ENCODE measurements at regions not wholly inside any gene's neighbourhood (a gene's known extent, or its start where the extent isn't known, plus 50 kb on each side); places are given as distances from the start of the nearest gene placed in this dataset.
"Not testable (repeated sequence)": the region's sequence is repeated elsewhere in the genome, so short reads cannot be mapped to it uniquely, and the experiment has no call there.

DNA sequence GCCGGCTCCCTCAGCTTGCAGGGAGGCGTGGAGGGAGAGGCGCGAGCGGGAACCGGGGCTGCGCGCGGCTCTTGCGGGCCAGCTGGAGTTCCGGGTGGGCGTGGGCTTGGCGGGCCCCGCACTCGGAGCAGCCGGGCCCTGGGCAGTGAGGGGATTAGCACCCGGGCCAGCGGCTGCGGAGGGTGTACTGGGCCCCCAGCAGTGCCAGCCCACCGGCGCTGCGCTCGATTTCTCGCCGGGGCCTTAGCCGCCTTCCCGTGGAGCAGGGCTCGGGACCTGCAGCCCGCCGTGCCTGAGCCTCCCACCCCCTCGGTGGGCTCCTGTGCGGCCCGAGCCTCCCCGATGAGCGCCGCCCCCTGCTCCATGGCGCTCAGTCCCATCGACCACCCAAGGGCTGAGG, 588.9 kb upstream of the SLC35B3 start:
- DNase-seq (ENCODE audit: low spot score), result not testable (repeated sequence)

DNA sequence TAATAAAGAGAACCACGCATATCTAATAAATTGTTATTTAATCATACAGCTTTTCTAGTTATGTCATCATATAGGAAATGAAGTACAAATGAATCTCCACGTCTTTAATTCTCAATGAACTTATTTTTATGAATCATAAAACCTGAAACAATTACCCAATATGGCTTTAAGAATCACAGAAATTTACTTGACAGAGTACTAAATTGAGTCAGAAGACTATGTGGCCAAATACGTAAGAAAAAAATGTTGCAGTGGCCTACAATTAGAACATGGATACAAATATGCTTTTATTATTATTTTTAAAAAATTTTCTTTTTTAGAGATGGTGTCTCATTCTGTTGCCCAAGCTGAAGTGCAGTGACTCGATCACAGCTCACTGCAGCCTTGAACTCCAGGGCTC, 584.7 kb upstream of the SLC35B3 start:
- DNase-seq (ENCODE audit: low spot score), result no peak

DNA sequence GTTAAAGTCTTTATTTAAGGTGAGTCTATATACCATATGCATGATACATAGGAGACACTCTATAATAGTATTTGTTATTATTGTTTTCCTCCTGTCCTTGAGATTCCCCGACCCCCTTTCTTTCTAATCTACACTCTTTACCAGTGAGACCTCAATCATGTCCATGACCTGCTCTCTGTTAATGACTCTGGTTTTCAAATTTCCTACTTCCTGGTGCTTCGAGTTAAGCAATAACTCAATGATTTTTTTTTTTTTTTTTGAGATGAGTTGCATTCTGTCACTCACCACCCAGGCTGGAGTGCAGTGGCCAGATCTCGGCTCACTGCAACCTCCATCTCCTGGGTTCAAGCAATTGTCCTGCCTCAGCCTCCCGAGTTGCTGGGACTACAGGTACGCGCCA, 574.6 kb upstream of the SLC35B3 start:
- no peak for DNase-seq (ENCODE audit: low spot score)

DNA sequence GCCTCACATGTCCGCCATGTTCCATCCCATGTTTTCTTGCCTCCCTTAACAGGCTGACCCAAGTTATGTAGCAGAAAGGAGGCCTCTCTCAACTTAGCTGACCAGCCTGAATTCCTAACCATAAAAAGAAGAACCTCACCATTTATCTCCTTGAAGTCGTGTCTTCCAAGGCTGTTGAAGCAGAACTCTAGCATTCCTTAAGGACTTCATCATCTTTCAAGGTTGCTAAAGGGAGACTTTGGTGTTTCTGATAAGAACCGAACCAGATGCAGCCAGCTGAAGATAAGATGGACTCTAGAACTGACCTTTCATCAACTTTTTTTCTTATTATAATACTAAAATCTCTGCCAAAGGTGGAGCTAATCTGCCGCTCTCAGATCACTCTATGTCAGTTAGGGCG, 571.7 kb upstream of the SLC35B3 start:
- no peak for DNase-seq (ENCODE audit: low spot score)

DNA sequence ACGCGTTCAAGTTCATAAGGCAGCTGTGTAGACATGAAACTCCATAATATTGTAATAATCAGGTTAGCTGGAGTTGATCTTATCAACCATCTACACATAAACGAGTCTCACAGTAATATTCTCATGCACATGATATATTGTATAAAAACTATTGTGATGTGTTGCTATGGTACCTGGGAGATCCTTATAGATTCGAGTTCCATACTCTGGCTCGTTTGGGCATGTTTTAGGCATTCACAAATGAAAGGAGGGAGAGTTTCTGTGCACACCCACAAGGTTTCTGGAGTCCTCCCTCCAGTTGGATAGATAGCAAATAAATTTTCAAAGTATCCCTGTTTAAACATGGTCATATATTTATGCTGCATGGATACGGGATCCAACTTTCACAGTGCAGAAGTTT, 567.5 kb upstream of the SLC35B3 start:
- DNase-seq (ENCODE audit: low spot score), result no peak

DNA sequence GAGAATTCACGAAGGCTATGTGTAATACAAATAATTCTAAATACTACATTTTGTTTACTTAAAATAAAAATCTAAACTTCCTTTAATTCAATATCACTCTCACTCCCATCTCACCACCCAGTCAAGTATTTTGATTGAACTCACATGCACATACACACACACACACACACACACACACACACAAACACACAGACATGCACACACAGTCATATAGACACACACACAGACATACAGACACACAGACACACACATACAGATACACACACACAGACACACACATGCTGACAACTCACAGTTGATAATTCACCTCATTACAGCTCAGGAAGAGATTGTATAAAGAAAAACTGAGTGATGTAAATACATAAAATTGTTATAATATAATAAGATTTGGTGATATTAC, 559.8 kb upstream of the SLC35B3 start:
- DNase-seq (ENCODE audit: low spot score), result no peak

DNA sequence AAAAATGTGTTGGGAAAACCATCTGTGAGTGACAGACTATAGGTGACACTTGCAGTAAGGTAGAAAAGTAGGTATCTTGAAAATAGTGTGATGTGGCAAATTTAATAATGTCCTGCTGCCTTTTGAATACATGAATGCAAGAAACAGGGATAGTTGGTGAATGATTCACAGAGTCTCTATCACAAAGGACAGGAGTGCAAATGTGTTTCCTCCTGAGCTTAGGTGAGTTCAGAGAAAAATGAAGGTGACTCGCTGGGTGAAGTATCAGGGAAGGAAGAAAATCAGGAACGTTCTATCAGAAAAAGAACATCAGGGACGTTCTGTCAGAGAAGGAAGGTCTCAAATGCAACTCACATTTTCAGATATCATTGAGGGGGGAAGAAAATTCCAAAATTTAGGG, 557.8 kb upstream of the SLC35B3 start:
- DNase-seq (ENCODE audit: low spot score), result no peak

DNA sequence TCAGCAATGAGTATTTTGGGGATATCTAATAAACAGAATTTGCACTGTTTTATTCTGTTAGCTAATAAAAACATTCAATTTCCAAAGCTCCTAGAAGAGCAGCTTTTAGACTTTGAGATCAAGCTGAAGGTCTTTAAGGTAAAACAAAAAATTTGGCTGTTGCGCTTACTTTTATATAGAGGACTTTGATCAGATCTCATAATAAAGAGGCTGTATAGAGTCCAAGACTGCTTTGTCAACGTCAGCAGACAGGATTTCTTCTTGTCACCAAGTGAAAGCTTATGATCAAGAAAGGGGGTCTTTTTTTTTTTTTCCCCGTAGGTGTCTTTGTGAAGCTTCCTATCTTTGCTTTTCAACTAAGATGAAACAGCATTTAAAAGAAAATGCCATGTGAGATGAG, 556.5 kb upstream of the SLC35B3 start:
- DNase-seq (ENCODE audit: low spot score), result no peak

DNA sequence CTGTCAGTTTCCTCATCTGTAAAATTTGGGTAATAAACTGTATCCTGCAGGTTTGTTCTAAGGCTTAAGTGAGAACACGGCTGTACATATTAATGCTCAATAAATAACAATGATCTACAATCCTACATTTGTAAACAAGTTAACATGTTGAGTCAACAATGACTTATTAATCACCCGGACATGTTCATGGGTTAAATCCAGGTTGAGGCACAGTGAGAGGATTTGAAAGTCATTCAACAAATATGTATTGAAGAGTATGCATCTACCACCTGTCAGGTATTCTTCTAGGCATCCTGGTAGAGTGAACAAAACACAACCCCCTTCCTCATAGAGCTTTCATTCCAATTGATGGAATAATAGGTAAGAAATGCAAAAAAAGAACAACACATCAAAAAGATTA, 554.7 kb upstream of the SLC35B3 start:
- no peak for DNase-seq (ENCODE audit: low spot score)

DNA sequence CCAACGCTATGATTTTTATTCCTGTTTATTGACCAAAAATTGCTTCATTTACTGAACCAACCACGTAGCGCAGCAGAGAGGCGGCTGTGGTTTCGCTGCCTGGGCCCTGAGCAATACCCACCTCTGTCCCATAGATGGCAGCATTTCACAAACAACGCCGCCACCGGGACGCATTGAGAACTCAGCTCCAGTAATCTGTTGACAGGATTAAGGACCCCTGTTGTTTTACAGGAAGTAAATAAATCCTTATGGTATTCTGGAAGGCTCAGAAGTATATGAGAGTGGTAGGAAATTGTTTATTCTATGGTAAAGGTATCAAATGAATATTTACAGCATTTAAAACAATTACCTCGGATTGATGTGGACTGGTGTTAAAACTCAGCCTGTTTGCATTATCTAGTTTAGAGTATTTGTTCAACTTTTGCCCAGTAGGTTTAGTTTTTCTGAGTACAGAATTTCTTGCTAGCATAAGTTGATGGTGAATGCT, 547.9 kb upstream of the SLC35B3 start:
- DNase-seq (ENCODE audit: low spot score), result peak; percentile 64

DNA sequence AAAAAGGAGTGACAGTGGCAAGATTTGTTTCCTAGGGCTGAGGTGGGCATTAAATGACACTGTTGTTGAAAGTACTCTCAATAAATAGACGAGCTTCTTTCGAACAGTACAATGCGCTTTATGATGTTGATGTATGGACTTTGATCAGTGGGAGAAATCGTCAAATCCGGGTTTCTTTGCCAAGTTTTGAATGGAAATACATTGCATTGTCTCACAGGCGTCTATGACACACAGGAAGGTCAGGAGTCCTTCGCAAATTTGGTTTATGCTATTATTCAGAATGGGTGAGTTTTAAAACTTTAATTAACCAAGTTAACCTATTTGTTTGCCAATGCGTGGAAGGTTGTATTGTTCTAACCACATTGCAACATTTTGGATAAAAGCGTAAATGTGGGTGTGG, 547.3 kb upstream of the SLC35B3 start:
- DNase-seq (ENCODE audit: low spot score), result no peak

DNA sequence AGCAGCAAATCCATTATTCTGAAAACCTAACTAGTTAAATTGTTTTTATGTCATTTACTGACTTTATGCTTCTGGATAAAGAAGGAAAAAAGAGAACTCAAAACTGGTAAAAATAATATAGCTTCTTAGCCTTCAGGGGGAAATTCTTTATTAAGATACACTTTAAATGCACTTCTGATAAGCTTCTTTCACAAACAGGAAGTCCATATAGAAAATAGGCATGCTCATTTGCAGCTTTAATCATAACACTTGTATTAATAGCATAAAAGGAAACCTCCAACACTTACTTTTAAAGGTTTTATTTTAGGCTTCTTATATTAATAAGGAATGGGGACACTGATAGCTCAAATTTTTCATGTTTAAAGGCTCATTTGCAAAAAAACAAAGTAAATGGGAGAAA, 538.0 kb upstream of the SLC35B3 start:
- DNase-seq (ENCODE audit: low spot score), result no peak

DNA sequence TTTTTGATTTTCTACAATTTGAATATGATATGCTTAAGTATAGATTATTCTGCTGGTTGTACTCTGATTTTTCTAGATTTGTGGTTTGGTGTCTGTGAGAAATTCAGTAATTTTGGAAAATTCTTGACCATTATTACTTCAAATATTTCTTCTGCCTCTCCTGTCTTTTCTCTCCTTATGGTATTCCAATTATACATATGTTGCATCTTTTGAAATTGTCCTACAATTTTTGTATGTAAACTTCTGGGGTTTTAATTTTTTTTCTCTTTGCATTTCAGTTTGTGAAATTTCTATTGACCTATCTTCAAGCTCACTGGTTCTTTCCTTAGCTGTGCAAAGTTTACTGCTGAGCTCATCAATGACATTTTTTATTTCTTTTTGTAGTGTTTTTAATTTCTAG, 534.4 kb upstream of the SLC35B3 start:
- DNase-seq (ENCODE audit: low spot score), result no peak

DNA sequence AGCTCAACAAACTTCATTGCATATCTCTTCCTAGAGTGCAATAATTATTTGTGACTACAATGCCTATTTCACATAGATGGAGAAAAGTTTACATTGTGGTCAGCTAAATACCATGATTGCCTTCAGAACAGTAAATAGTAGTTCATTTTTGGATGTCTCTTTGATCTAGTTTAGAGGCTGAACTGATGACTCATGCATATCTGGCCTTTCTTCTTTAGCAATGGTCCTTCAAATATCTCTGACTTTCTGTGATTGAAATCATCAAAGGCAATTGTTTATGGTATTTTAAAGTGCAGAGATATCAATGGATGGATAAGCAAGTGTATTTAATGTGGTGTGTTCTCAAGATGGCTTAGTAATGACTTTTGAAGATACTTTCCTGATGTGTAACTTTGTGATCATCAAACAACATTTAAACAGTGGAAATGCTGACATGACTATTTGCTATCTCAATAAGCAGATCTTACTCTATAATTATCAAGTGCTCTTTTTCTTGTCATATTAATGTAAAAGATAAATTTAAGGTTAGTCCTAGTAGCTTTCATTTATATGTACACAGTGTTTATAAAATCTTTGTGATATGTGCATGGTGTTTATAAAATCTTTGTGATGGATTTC, 523.7 kb upstream of the SLC35B3 start:
- no peak for DNase-seq (ENCODE audit: low spot score)

DNA sequence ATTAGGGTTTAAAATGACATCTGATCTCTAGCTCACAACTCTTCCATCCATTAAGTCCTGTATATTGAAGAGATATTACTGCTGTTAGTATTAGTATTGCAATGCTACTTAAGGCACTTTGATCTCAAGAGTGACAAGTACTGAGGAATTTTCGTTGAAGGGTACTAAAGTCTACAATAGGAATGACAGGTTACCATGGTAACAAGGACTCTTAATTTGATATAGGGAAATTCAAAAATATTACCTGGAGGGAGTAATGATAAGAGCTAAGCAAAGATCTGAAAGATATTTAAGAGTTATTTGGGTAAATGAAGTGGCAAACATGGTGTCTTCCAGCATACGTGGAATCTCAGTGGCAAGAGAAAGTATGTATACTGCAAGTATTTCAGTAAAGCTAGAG, 518.0 kb upstream of the SLC35B3 start:
- DNase-seq (ENCODE audit: low spot score), result no peak

DNA sequence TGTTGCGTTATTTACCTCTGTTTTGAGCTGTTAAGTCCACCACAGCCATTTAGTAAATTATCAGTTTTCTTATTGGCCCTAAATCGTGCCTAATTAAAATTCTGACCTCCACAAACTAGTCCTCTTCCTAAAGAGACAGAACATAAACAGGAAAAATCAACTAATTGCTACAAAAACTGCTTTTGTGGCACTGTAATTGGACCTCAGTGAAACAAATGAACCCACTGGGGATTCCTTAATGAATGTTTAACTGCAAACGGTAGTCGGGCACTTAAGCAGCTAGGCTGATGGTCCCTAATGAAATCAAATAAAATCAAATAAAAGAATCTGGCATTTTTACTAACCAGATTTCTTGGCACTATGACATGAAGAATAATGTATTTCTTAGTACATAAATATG, 513.4 kb upstream of the SLC35B3 start:
- DNase-seq (ENCODE audit: low spot score), result no peak

DNA sequence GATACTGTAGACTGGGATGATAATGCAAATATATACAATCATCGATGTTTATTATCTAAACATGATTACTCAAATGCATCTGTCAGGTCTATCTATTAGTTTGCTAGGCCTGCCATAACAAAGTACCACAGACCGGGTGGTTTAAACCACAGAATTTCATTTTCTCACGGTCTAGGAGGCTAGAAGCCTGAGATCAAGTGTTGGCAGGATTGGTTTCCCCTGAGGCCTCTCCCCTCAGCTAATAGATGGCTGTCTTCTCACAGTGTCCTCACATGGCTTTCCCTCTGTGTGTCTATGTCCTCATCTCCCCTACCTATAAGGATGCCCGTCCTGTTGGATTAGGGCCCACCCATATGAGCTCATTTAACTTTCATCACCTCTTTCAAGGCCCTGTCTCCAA, 512.6 kb upstream of the SLC35B3 start:
- no peak for DNase-seq (ENCODE audit: low spot score)

DNA sequence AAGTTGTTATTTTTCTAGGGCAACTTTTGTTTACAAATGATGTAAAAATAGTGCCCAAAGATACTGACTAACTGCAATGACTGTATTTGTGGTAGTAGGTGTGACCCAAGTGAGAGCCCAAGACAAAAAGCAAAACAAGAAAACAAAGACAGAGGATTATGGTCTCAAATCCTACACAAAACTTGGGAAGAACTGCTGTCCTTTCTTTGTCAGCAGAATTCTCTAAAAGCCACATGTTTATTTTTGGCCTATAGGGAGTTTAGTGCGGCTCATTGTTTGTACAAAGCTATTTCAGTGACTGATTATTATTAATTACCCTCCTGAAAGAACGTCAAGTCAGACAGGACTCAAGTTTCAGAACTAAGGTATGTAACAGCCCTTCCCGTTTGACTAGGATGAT, 509.2 kb upstream of the SLC35B3 start:
- no peak for DNase-seq (ENCODE audit: low spot score)

DNA sequence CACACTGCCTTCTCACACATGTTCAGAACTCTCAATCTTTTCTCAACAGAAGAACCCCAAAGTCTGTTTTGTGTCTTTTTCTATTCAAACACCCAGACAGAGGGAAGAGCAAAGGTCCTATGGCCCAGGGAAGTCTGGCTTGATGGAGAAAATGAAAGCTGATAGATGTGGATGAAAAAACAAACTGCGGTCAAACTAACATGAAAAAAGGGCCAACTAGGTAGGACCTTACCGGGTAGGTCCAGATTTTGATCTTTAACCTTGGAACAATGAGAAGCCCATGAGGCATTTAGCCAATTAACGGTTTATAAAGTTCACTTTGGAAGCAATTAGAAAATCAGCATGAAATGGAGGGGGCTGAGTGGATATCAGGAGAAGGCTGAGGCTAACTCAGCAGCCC, 507.7 kb upstream of the SLC35B3 start:
- DNase-seq (ENCODE audit: low spot score), result no peak

DNA sequence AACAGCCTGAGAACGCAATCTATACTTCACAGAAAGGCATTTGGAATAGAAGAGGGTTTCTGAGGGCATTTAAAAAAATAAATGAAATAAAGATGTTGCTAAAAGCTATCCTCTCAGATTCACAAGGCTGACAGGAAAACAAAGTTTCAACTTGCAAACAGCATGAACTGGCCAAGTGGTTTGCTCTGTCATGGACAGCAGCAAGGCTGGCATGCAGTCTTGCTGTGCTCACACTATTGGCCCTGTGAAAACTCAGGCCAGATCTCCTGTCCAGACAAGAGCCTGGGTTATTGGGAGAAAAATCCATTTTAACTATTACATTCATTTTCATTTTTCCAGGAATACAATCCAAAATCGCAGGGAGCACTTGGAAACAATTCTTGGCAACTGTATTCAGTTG, 506.2 kb upstream of the SLC35B3 start:
- no peak for DNase-seq (ENCODE audit: low spot score)

DNA sequence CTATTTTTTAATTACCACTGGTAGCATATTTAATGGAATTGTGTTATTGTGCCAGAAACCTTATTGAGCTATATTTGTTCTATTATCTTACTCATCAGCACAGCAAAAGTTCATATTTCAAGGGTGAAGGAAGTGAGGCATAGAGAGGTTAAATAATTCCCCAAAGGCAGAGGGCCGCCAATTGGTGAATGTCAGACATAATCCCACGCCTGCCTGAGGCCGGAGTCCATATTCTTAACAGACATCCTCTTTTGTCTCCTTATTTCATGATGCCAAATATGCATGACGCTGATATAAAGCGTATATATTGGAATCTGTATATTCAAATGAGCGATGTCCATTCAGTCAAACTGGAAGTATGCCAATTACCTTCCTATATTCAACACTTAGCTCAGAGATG, 505.0 kb upstream of the SLC35B3 start:
- no peak for DNase-seq (ENCODE audit: low spot score)

DNA sequence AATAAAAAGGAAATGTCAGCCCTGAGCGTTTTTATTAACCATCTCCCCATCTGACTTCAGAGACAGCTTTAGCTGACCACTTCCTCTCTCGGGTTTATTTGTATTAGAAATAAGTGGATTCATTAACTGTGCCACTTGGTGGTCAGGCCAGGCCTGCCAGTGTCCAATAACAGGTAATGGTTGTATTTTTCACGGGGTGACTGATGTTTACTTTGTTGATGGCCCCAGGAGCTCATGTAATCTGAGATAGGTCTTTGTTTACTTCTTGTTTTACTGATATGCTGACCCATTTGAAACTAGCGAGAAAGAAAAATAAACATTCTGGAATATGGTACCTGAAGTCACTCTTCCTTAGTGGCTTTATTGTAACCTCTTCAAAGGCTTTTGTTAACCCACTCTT, 504.3 kb upstream of the SLC35B3 start:
- no peak for DNase-seq (ENCODE audit: low spot score)

DNA sequence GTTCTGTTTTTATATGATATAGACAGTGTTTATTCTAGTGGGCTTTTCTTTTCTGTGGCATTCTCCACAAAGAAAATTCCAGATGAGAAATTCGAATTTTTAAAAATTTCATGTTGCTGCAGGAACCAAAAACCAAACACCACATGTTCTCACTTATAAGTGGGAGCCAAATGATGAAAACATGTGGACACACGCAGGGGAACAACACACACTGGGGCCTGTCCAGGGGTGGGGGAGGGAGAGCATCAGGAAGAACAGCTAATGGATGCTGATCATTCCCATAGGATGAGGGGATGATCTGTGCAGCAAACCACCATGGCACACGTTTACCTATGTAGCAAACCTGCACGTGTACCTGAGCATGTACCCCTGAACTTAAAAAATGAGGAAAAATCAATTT, 499.0 kb upstream of the SLC35B3 start:
- DNase-seq (ENCODE audit: low spot score), result no peak

DNA sequence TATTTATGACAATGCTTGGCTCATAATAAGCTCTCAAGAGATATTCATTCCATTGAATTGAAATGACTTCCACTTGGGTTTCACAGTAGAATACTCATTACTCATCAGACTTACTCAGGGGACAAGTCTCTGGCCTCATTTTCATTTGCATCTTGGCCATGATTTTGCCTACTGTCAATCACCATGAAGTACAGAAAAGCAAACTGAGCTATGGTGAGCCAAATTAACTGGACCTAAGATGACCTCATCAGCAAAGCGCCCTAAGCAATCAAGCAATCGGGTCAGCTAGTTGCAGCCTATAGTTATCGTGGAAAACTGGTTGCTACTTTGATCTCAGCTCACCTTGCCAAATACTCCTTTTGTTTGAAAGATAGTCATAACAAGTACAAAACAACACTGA, 494.7 kb upstream of the SLC35B3 start:
- DNase-seq (ENCODE audit: low spot score), result no peak

DNA sequence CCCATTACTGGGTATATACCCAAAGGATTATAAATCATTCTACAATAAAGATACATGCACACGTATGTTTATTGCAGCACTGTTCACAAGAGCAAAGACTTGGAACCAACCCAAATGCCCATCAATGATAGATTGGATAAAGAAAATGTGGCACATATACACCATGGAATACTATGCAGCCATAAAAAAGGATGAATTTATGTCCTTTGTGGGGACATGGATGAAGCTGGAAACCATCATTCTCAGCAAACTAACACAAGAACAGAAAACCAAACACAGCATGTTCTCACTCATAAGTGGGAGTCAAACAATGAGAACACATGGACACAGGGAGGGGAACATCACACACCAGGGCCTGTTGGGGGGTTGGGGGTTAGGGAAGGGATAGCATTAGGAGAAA, 484.9 kb upstream of the SLC35B3 start:
- not testable (repeated sequence) for DNase-seq (ENCODE audit: low spot score)
